C1 segment of cervical spinal cord (tissue), 14 donors: ENCODE measurements at regions not wholly inside any gene's neighbourhood (a gene's known extent, or its start where the extent isn't known, plus 50 kb on each side); places are given as distances from the start of the nearest gene placed in this dataset.

Experiments used
- DNase-seq, 14 donors: peaks; one replicate each; lab custom pipeline; 2025; lab: John Stamatoyannopoulos, UW

- DNase-seq: no peak
These were observed 620.3 kb downstream of the ZPLD1 start for GRCh38 chr3:103055021-103055520.

- no peak for DNase-seq
These were observed 621.7 kb downstream of the ZPLD1 start for GRCh38 chr3:103056542-103056941.

GRCh38 chr3:103057003-103057402 lies 622.2 kb downstream of the ZPLD1 start:
- DNase-seq: no peak

GRCh38 chr3:103057487-103057886 lies 622.7 kb downstream of the ZPLD1 start:
- DNase-seq: no peak

- DNase-seq: no peak
These were observed 624.6 kb downstream of the ZPLD1 start for GRCh38 chr3:103059432-103059831.

GRCh38 chr3:103060242-103060641 lies 625.4 kb downstream of the ZPLD1 start:
- no peak for DNase-seq

- no peak for DNase-seq
These were observed 633.1 kb downstream of the ZPLD1 start for GRCh38 chr3:103067963-103068362.

GRCh38 chr3:103075282-103075681 lies 640.5 kb downstream of the ZPLD1 start:
- no peak for DNase-seq

GRCh38 chr3:103077910-103078309 lies 643.1 kb downstream of the ZPLD1 start:
- DNase-seq: no peak

- DNase-seq: no peak
These were observed 647.7 kb downstream of the ZPLD1 start for GRCh38 chr3:103082501-103082900.

GRCh38 chr3:103083848-103084631 lies 649.2 kb downstream of the ZPLD1 start:
- DNase-seq: no peak

GRCh38 chr3:103085465-103085864 lies 650.6 kb downstream of the ZPLD1 start:
- no peak for DNase-seq

GRCh38 chr3:103089758-103090157 lies 654.9 kb downstream of the ZPLD1 start:
- no peak for DNase-seq

- no peak for DNase-seq
These were observed 670.4 kb downstream of the ZPLD1 start for GRCh38 chr3:103105206-103105605.

GRCh38 chr3:103112273-103112672 lies 677.5 kb downstream of the ZPLD1 start:
- no peak for DNase-seq

GRCh38 chr3:103126115-103126514 lies 691.3 kb downstream of the ZPLD1 start:
- DNase-seq: no peak

- no peak for DNase-seq
These were observed 692.3 kb downstream of the ZPLD1 start for GRCh38 chr3:103127098-103127630.

GRCh38 chr3:103127737-103128136 lies 692.9 kb downstream of the ZPLD1 start:
- no peak for DNase-seq

GRCh38 chr3:103134023-103134724 lies 699.4 kb downstream of the ZPLD1 start:
- DNase-seq: no peak

- DNase-seq: no peak
These were observed 701.8 kb downstream of the ZPLD1 start for GRCh38 chr3:103136621-103137020.

- no peak for DNase-seq
These were observed 703.0 kb downstream of the ZPLD1 start for GRCh38 chr3:103137830-103138229.

GRCh38 chr3:103158183-103158582 lies 723.4 kb downstream of the ZPLD1 start:
- no peak for DNase-seq

- no peak for DNase-seq
These were observed 732.1 kb downstream of the ZPLD1 start for GRCh38 chr3:103166890-103167289.
